ENCODE measurements at regions not wholly inside any gene's neighbourhood (a gene's known extent, or its start where the extent isn't known, plus 50 kb on each side); places are given as distances from the start of the nearest gene placed in this dataset.
A peak's percentile ranks its signal among the peaks of the same experiment; 100 is the strongest.

- Histone ChIP-seq H3K27ac (ENCODE audit: low read depth, low read length) (no peak overlapping the region), H3K4me3 (ENCODE audit: low read depth, low read length) (no peak overlapping the region), H3K27me3 (ENCODE audit: control insufficient read depth, insufficient read depth, low read length) (no peaks in the 10 kb centered on the region), H3K4me1 (ENCODE audit: control insufficient read depth, insufficient read depth, low read length) (peaks cover 8% of the 10 kb centered on the region), H3K36me3 (ENCODE audit: control insufficient read depth, insufficient read depth, low read length) (no peaks in the 10 kb centered on the region), H3K9me3 (ENCODE audit: control insufficient read depth, insufficient read depth, low read length) (no peaks in the 10 kb centered on the region)
- DNase-seq (ENCODE audit: low read depth in 4 of 6, low spot score in 6 of 6): no peak
Observed at GRCh38 chr1:229894532-229894931, 172.5 kb upstream of the GALNT2 start.

GRCh38 chr1:229895605-229896004 lies 171.4 kb upstream of the GALNT2 start:
- Histone ChIP-seq H3K27me3 (ENCODE audit: control insufficient read depth, insufficient read depth, low read length) (no peaks in the 10 kb centered on the region), H3K27ac (ENCODE audit: low read depth, low read length) (no peak overlapping the region), H3K4me3 (ENCODE audit: low read depth, low read length) (no peak overlapping the region), H3K9me3 (ENCODE audit: control insufficient read depth, insufficient read depth, low read length) (no peaks in the 10 kb centered on the region), H3K4me1 (ENCODE audit: control insufficient read depth, insufficient read depth, low read length) (peaks cover 8% of the 10 kb centered on the region), H3K36me3 (ENCODE audit: control insufficient read depth, insufficient read depth, low read length) (no peaks in the 10 kb centered on the region)
- no peak for DNase-seq (ENCODE audit: low read depth in 4 of 6, low spot score in 6 of 6)
- WGBS (ENCODE audit: insufficient coverage): 88% methylated on average over 3 of the region's 3 CpGs

GRCh38 chr1:229896306-229896705 lies 170.7 kb upstream of the GALNT2 start:
- Histone ChIP-seq H3K9me3 (ENCODE audit: control insufficient read depth, insufficient read depth, low read length) (no peaks in the 10 kb centered on the region), H3K4me1 (ENCODE audit: control insufficient read depth, insufficient read depth, low read length) (peaks cover 8% of the 10 kb centered on the region), H3K27ac (ENCODE audit: low read depth, low read length) (no peak overlapping the region), H3K27me3 (ENCODE audit: control insufficient read depth, insufficient read depth, low read length) (no peaks in the 10 kb centered on the region), H3K36me3 (ENCODE audit: control insufficient read depth, insufficient read depth, low read length) (no peaks in the 10 kb centered on the region), H3K4me3 (ENCODE audit: low read depth, low read length) (no peak overlapping the region)
- no peak for DNase-seq (ENCODE audit: low read depth in 4 of 6, low spot score in 6 of 6)
- 71% methylated on average over 2 of the region's 2 CpGs for WGBS (ENCODE audit: insufficient coverage)

GRCh38 chr1:229896861-229897260 lies 170.2 kb upstream of the GALNT2 start:
- Histone ChIP-seq H3K9me3 (ENCODE audit: control insufficient read depth, insufficient read depth, low read length) (no peaks in the 10 kb centered on the region), H3K27ac (ENCODE audit: low read depth, low read length) (peak overlapping the region; percentile 22), H3K4me3 (ENCODE audit: low read depth, low read length) (no peak overlapping the region), H3K27me3 (ENCODE audit: control insufficient read depth, insufficient read depth, low read length) (no peaks in the 10 kb centered on the region), H3K4me1 (ENCODE audit: control insufficient read depth, insufficient read depth, low read length) (peaks cover 8% of the 10 kb centered on the region), H3K36me3 (ENCODE audit: control insufficient read depth, insufficient read depth, low read length) (no peaks in the 10 kb centered on the region)
- WGBS (ENCODE audit: insufficient coverage): 93% methylated on average over 4 of the region's 5 CpGs
- no peak for DNase-seq (ENCODE audit: low read depth in 4 of 6, low spot score in 6 of 6)

GRCh38 chr1:229897501-229897900 lies 169.5 kb upstream of the GALNT2 start:
- Histone ChIP-seq H3K27ac (ENCODE audit: low read depth, low read length) (peak overlapping the region; percentile 22), H3K36me3 (ENCODE audit: control insufficient read depth, insufficient read depth, low read length) (no peaks in the 10 kb centered on the region), H3K4me1 (ENCODE audit: control insufficient read depth, insufficient read depth, low read length) (peaks cover 8% of the 10 kb centered on the region), H3K27me3 (ENCODE audit: control insufficient read depth, insufficient read depth, low read length) (no peaks in the 10 kb centered on the region), H3K9me3 (ENCODE audit: control insufficient read depth, insufficient read depth, low read length) (no peaks in the 10 kb centered on the region), H3K4me3 (ENCODE audit: low read depth, low read length) (no peak overlapping the region)
- 39% methylated on average over 3 of the region's 8 CpGs for WGBS (ENCODE audit: insufficient coverage)
- DNase-seq (ENCODE audit: low read depth in 4 of 6, low spot score in 6 of 6): peak in 3 of 6 donors; percentile 31 to 69 (median 51)

- 86% methylated on average over 1 of the region's 1 CpG for WGBS (ENCODE audit: insufficient coverage)
- H3K9me3 ChIP-seq (ENCODE audit: control insufficient read depth, insufficient read depth, low read length): no peaks in the 10 kb centered on the region
- no peak for DNase-seq (ENCODE audit: low read depth in 4 of 6, low spot score in 6 of 6)
- no peak overlapping the region for H3K4me3 ChIP-seq (ENCODE audit: low read depth, low read length)
- peaks cover 5% of the 10 kb centered on the region for H3K4me1 ChIP-seq (ENCODE audit: control insufficient read depth, insufficient read depth, low read length)
- H3K36me3 ChIP-seq (ENCODE audit: control insufficient read depth, insufficient read depth, low read length): no peaks in the 10 kb centered on the region
- no peaks in the 10 kb centered on the region for H3K27me3 ChIP-seq (ENCODE audit: control insufficient read depth, insufficient read depth, low read length)
- no peak overlapping the region for H3K27ac ChIP-seq (ENCODE audit: low read depth, low read length)
Observed at GRCh38 chr1:229900220-229900619, 166.8 kb upstream of the GALNT2 start.

- Histone ChIP-seq H3K27me3 (ENCODE audit: control insufficient read depth, insufficient read depth, low read length) (no peaks in the 10 kb centered on the region), H3K9me3 (ENCODE audit: control insufficient read depth, insufficient read depth, low read length) (no peaks in the 10 kb centered on the region), H3K36me3 (ENCODE audit: control insufficient read depth, insufficient read depth, low read length) (no peaks in the 10 kb centered on the region), H3K27ac (ENCODE audit: low read depth, low read length) (no peak overlapping the region), H3K4me1 (ENCODE audit: control insufficient read depth, insufficient read depth, low read length) (no peaks in the 10 kb centered on the region), H3K4me3 (ENCODE audit: low read depth, low read length) (no peak overlapping the region)
- DNase-seq (ENCODE audit: low read depth in 4 of 6, low spot score in 6 of 6): no peak
- WGBS (ENCODE audit: insufficient coverage): 82% methylated on average over 2 of the region's 7 CpGs
Observed at GRCh38 chr1:229905031-229905545, 161.9 kb upstream of the GALNT2 start.

GRCh38 chr1:229905652-229906051 lies 161.4 kb upstream of the GALNT2 start:
- Histone ChIP-seq H3K9me3 (ENCODE audit: control insufficient read depth, insufficient read depth, low read length) (no peaks in the 10 kb centered on the region), H3K27ac (ENCODE audit: low read depth, low read length) (no peak overlapping the region), H3K36me3 (ENCODE audit: control insufficient read depth, insufficient read depth, low read length) (no peaks in the 10 kb centered on the region), H3K4me1 (ENCODE audit: control insufficient read depth, insufficient read depth, low read length) (no peaks in the 10 kb centered on the region), H3K27me3 (ENCODE audit: control insufficient read depth, insufficient read depth, low read length) (no peaks in the 10 kb centered on the region), H3K4me3 (ENCODE audit: low read depth, low read length) (no peak overlapping the region)
- no CpG with 5 or more reads among the region's 1 CpG for WGBS (ENCODE audit: insufficient coverage)
- DNase-seq (ENCODE audit: low read depth in 4 of 6, low spot score in 6 of 6): no peak

- Histone ChIP-seq H3K4me3 (ENCODE audit: low read depth, low read length) (no peak overlapping the region), H3K27ac (ENCODE audit: low read depth, low read length) (no peak overlapping the region), H3K36me3 (ENCODE audit: control insufficient read depth, insufficient read depth, low read length) (no peaks in the 10 kb centered on the region), H3K4me1 (ENCODE audit: control insufficient read depth, insufficient read depth, low read length) (no peaks in the 10 kb centered on the region), H3K9me3 (ENCODE audit: control insufficient read depth, insufficient read depth, low read length) (no peaks in the 10 kb centered on the region), H3K27me3 (ENCODE audit: control insufficient read depth, insufficient read depth, low read length) (no peaks in the 10 kb centered on the region)
- 75% methylated on average over 2 of the region's 7 CpGs for WGBS (ENCODE audit: insufficient coverage)
- peak in 1 of 6 donors; percentile 79 for DNase-seq (ENCODE audit: low read depth in 4 of 6, low spot score in 6 of 6)
Observed at GRCh38 chr1:229907884-229908638, 159.0 kb upstream of the GALNT2 start.

GRCh38 chr1:229908689-229909088 lies 158.3 kb upstream of the GALNT2 start:
- no peaks in the 10 kb centered on the region for H3K9me3 ChIP-seq (ENCODE audit: control insufficient read depth, insufficient read depth, low read length)
- no peak overlapping the region for H3K27ac ChIP-seq (ENCODE audit: low read depth, low read length)
- H3K4me1 ChIP-seq (ENCODE audit: control insufficient read depth, insufficient read depth, low read length): no peaks in the 10 kb centered on the region
- H3K36me3 ChIP-seq (ENCODE audit: control insufficient read depth, insufficient read depth, low read length): no peaks in the 10 kb centered on the region
- H3K4me3 ChIP-seq (ENCODE audit: low read depth, low read length): no peak overlapping the region
- H3K27me3 ChIP-seq (ENCODE audit: control insufficient read depth, insufficient read depth, low read length): no peaks in the 10 kb centered on the region
- peak in 1 of 6 donors; percentile 53 for DNase-seq (ENCODE audit: low read depth in 4 of 6, low spot score in 6 of 6)
- WGBS (ENCODE audit: insufficient coverage): 60% methylated on average over 1 of the region's 4 CpGs

Data from spinal cord (tissue), 9 donors.